Panc1 (cell line): ENCODE measurements at regions not wholly inside any gene's neighbourhood (a gene's known extent, or its start where the extent isn't known, plus 50 kb on each side); places are given as distances from the start of the nearest gene placed in this dataset.
"Not testable (repeated sequence)": the region's sequence is repeated elsewhere in the genome, so short reads cannot be mapped to it uniquely, and the experiment has no call there.

Experiments used
- ATAC-seq: fragments of 200-7000 bp; cut with Tn5 transposase; 2 replicates; pipeline ENCODE4 v1.9.1; 2020; ENCODE audit warnings: mild to moderate bottlenecking, moderate library complexity
- BruUV-seq: library from RNA; stranded (reverse); fragments of 400-500 nt; replicated peaks from 2 replicates; lab custom pipeline; 2021; lab: Mats Ljungman, UMichigan
- CTCF ChIA-PET: fragments of 300-600 bp; sonication (Branson Sonifier 250); formaldehyde crosslinking; loops from one replicate; lab custom pipeline; 2022; ENCODE audit warnings: antibody characterized with exemption; lab: Charles Lee
- POLR2A ChIA-PET: fragments of 300-600 bp; sonication (Branson Sonifier 250); formaldehyde crosslinking; loops from one replicate; lab custom pipeline; 2022; ENCODE audit warnings: antibody characterized with exemption; lab: Charles Lee
- DNase-seq: peaks from one replicate; pipeline ENCODE4 v3.0.0-alpha.2; 2010; ENCODE audit warnings: low read depth, low spot score
- H3K27ac ChIP-seq: 2 replicates; pipeline ENCODE4 v1.5.1; 2011; ENCODE audit warnings: mild to moderate bottlenecking, low read length, inconsistent platforms
- H3K27me3 ChIP-seq: fragments of 200-500 bp; sonication (Bioruptor generic); 2 replicates; pipeline ENCODE4 v1.6.0; 2014; ENCODE audit warnings: low read length, inconsistent platforms; ENCODE audit not compliant: control insufficient read depth, insufficient read depth
- H3K36me3 ChIP-seq: fragments of 200-500 bp; sonication (Bioruptor generic); 2 replicates; pipeline ENCODE4 v1.5.1; 2014; ENCODE audit warnings: inconsistent platforms, mild to moderate bottlenecking, low read length, moderate library complexity; ENCODE audit not compliant: control insufficient read depth, insufficient read depth
- H3K4me1 ChIP-seq: 2 replicates; pipeline ENCODE4 v1.5.1; 2011; ENCODE audit warnings: inconsistent platforms, mild to moderate bottlenecking, low read length, moderate library complexity; ENCODE audit not compliant: control insufficient read depth, insufficient read depth
- H3K4me3 ChIP-seq, 2 experiments: 2 replicates each; pipeline ENCODE4 v1.5.1; 2011 to 2012; ENCODE audit warnings: low read depth in 2 of 2, low read length in 2 of 2, mild to moderate bottlenecking in 2 of 2, inconsistent platforms in 1 of 2, moderate library complexity in 1 of 2
- H3K9me3 ChIP-seq: fragments of 200-500 bp; sonication (Bioruptor generic); 2 replicates; pipeline ENCODE4 v1.5.1; 2014; ENCODE audit warnings: low read depth, mild to moderate bottlenecking, inconsistent platforms, low read length, moderate library complexity; ENCODE audit not compliant: control insufficient read depth, insufficient read depth
- POLR2AphosphoS5 ChIP-seq: IDR thresholded peaks from 2 replicates; pipeline ENCODE4 v1.6.1; 2012; ENCODE audit warnings: mild to moderate bottlenecking, low read depth, low read length, moderate library complexity
- SIN3A ChIP-seq: IDR thresholded peaks from 2 replicates; pipeline ENCODE4 v1.6.1; 2012; ENCODE audit warnings: low read depth, mild to moderate bottlenecking, low read length, moderate library complexity, borderline replicate concordance; ENCODE audit not compliant: insufficient read depth
- TCF7L2 ChIP-seq: IDR thresholded peaks from 2 replicates; pipeline ENCODE4 v1.6.1; 2011; ENCODE audit warnings: mild to moderate bottlenecking, low read depth, low read length, inconsistent platforms
- in situ Hi-C: cut with HindIII; loops from 2 replicates; pipeline ENCODE4 v1.10.0; 2016; ENCODE audit warnings: low sequenced_read_pairs, low pct_unique_long_range_greater_than_20kb
- intact Hi-C: fragments of 100-400 bp; cut with micrococcal nuclease; formaldehyde crosslinking; loops from one replicate; pipeline ENCODE4 v1.10.0; 2022; ENCODE audit not compliant: unreplicated experiment
- TF ChIP-seq, protein P1 (sequence below), 2 experiments: IDR thresholded peaks; 2 replicates each; pipeline ENCODE4 v1.6.1; 2011 to 2012; ENCODE audit warnings: low read depth in 2 of 2, control low read depth in 1 of 2, low read length in 1 of 2, mild to moderate bottlenecking in 1 of 2, moderate library complexity in 1 of 2; ENCODE audit not compliant: insufficient read depth in 1 of 2
- TF ChIP-seq, protein P2 (sequence below): fragments of 450-650 bp; IDR thresholded peaks from 2 replicates; pipeline ENCODE4 v1.5.1; 2017; ENCODE audit warnings: mild to moderate bottlenecking

DNA sequence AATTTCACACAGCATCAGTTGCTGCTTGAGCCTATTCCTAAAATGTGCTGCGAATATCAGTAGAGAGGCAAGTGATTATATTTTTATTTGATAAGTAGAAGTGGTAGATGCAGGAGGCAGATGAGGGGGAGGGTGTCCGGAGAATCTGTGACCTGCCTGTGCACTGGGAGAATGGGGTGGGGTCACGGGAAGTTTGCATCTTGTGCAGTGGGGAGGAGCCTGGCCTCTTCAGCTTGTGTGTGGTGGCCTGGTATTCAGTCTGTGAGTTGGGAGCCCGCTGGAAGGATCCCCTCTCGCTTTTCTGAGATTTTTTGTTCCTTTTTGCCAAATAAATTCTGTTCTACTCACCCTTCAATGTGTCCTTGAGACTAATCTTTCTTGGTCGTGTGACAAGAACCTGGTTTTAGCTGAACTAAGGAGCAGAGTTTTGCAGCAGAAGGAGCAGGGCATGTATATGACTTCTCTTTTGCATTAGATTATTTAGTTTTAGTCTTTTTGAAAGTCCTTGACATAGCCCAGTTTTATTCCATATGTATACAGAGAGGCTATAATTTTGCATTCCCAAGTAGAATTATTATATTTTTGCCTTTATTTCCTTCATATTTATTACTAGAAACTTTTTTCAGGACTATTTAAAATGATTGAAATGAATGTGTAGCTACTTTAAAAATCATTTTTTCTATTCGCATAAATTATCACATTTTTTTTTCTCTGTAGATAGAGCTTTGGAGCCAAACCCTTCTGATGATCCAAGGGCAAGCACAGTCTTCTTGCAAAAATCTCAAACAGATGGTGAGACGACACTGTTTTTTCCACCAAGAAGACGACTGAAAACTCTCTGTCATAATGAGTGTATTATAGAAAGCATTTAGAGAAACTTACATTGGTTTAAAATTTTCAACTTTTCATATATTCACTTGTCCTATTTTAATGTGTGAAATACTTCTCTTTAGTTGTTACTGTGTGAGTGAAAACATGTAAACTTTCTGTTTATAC is 1257.2 kb downstream of the UQCRFS1 start:
- DNase-seq (no peak), ATAC-seq (no peak)
- no peak overlapping the region for H3K27ac ChIP-seq
- intact Hi-C loops, result no loop called here
- TF ChIP-seq, protein P1, sequence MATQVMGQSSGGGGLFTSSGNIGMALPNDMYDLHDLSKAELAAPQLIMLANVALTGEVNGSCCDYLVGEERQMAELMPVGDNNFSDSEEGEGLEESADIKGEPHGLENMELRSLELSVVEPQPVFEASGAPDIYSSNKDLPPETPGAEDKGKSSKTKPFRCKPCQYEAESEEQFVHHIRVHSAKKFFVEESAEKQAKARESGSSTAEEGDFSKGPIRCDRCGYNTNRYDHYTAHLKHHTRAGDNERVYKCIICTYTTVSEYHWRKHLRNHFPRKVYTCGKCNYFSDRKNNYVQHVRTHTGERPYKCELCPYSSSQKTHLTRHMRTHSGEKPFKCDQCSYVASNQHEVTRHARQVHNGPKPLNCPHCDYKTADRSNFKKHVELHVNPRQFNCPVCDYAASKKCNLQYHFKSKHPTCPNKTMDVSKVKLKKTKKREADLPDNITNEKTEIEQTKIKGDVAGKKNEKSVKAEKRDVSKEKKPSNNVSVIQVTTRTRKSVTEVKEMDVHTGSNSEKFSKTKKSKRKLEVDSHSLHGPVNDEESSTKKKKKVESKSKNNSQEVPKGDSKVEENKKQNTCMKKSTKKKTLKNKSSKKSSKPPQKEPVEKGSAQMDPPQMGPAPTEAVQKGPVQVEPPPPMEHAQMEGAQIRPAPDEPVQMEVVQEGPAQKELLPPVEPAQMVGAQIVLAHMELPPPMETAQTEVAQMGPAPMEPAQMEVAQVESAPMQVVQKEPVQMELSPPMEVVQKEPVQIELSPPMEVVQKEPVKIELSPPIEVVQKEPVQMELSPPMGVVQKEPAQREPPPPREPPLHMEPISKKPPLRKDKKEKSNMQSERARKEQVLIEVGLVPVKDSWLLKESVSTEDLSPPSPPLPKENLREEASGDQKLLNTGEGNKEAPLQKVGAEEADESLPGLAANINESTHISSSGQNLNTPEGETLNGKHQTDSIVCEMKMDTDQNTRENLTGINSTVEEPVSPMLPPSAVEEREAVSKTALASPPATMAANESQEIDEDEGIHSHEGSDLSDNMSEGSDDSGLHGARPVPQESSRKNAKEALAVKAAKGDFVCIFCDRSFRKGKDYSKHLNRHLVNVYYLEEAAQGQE (IDR thresholded peaks at IDR 0.05; ENCODE audit: insufficient read depth in 1 of 2, low read depth in 2 of 2, low read length in 1 of 2), result no peak
- TF ChIP-seq POLR2AphosphoS5 (no peak), TCF7L2 (no peak), SIN3A (no peak)
- TF ChIP-seq, protein P2, sequence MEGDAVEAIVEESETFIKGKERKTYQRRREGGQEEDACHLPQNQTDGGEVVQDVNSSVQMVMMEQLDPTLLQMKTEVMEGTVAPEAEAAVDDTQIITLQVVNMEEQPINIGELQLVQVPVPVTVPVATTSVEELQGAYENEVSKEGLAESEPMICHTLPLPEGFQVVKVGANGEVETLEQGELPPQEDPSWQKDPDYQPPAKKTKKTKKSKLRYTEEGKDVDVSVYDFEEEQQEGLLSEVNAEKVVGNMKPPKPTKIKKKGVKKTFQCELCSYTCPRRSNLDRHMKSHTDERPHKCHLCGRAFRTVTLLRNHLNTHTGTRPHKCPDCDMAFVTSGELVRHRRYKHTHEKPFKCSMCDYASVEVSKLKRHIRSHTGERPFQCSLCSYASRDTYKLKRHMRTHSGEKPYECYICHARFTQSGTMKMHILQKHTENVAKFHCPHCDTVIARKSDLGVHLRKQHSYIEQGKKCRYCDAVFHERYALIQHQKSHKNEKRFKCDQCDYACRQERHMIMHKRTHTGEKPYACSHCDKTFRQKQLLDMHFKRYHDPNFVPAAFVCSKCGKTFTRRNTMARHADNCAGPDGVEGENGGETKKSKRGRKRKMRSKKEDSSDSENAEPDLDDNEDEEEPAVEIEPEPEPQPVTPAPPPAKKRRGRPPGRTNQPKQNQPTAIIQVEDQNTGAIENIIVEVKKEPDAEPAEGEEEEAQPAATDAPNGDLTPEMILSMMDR, result no peak
- H3K9me3 ChIP-seq, result no peaks in the 10 kb centered on the region
- no peaks in the 10 kb centered on the region for H3K27me3 ChIP-seq
- BruUV-seq, result no TSS peak
- ChIA-PET CTCF (no interaction called here), POLR2A (no interaction called here)
- no peaks in the 10 kb centered on the region; the same call in 1 of the 2 replicates for H3K4me1 ChIP-seq
- in situ Hi-C loops, result no loop called here
- no peak overlapping the region for H3K4me3 ChIP-seq
- no peaks in the 10 kb centered on the region for H3K36me3 ChIP-seq

DNA sequence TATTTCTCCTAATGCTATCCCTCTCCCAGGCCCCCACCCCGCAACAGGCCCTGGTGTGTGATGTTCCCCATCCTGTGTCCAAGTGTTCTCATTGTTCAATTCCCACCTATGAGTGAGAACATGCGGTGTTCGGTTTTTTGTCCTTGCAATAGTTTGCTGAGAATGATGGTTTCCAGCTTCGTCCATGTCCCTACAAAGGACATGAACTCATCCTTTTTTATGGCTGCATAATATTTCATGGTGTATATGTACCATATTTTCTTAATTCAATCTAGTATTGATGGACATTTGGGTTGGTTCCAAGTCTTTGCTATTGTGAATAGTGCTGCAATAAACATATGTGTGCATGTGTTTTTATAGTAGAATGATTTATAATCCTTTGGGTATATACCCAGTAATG is 1270.3 kb downstream of the UQCRFS1 start:
- POLR2A ChIA-PET, DNase-seq: not testable (repeated sequence)

DNA sequence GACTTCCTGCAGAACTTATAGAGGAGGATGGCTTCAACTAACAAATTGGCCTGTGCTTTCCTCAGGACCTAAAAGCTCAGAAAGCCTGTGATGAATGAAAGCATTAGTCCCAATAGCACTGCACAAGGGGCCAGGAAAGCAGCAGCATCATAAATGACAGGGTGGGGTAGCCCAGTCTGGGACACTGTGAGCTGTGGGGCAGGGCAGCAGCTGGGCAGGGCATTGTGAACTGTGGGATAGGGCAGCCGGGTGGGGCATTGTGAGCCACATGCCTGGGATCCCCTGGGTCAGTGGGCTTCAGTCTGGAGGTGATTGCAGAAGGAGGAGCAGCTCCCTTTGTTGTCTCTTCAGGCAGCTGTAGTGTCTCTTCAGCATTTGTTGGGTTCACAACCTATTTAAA is 1276.8 kb downstream of the UQCRFS1 start:
- H3K27ac ChIP-seq, result no peak overlapping the region
- in situ Hi-C loops, result no loop called here
- ATAC-seq, result no peak
- ChIA-PET POLR2A (no interaction called here), CTCF (no interaction called here)
- no peaks in the 10 kb centered on the region for H3K4me1 ChIP-seq
- H3K9me3 ChIP-seq, result no peaks in the 10 kb centered on the region
- DNase-seq, result no peak
- no peak overlapping the region for H3K4me3 ChIP-seq
- no peaks in the 10 kb centered on the region for H3K36me3 ChIP-seq
- TF ChIP-seq TCF7L2, result no peak
- TF ChIP-seq, protein P2, result no peak
- TF ChIP-seq POLR2AphosphoS5, result no peak
- no peak for TF ChIP-seq SIN3A
- TF ChIP-seq, protein P1 (IDR thresholded peaks at IDR 0.05; ENCODE audit: insufficient read depth in 1 of 2, low read depth in 2 of 2, low read length in 1 of 2), result no peak
- intact Hi-C loops, result no loop called here
- no TSS peak for BruUV-seq
- no peaks in the 10 kb centered on the region for H3K27me3 ChIP-seq

More for the DNA sequence above, 1270.3 kb downstream of the UQCRFS1 start:
- intact Hi-C loops, in situ Hi-C loops, H3K27me3 ChIP-seq, H3K27ac ChIP-seq, CTCF ChIA-PET, H3K36me3 ChIP-seq, BruUV-seq, ATAC-seq, H3K9me3 ChIP-seq, H3K4me1 ChIP-seq, H3K4me3 ChIP-seq: not testable (repeated sequence)
